T-helper 2 cell (primary cell): ENCODE measurements at regions not wholly inside any gene's neighbourhood (a gene's known extent, or its start where the extent isn't known, plus 50 kb on each side); places are given as distances from the start of the nearest gene placed in this dataset.
A peak's percentile ranks its signal among the peaks of the same experiment; 100 is the strongest.

ENCODE experiments used
- DNase-seq, 5 experiments: peaks; one replicate each; pipeline versions ENCODE4 v3.0.0 to v3.0.0-alpha.2; 2012 to 2022

DNA sequence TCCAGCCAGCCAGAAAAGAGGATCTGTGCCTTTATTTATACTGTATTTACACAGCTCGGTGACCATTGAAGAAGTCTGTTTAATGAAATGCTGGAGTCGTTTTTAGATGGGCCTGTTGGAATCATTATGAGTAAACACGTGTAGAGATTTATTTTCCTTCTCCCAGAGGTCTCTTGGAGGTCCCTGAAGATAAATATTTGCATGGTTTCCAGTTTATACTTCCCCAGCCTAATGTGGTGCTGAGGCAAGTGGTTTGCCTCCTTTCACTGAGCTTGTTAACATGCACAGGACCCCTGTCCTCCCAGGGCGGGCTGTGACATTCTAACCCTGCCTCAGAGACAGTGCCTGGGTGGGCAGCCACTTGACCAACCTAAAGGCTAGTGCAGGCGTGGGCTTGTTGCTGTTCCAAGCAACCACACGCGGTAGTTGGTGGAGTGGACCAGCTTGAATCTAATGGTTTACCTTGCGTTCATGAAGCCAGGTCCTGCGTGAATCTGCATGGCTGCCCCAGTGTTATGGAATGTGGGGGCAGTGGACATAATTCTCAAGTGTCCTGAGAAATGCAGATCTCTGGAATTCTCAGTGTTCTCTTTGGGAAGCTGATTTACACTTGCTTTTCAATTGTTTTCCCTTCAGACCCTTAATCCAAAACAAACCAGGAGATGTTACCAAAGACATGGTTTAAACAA, 130.2 kb upstream of the DLX2 start:
- no peak for DNase-seq

DNA sequence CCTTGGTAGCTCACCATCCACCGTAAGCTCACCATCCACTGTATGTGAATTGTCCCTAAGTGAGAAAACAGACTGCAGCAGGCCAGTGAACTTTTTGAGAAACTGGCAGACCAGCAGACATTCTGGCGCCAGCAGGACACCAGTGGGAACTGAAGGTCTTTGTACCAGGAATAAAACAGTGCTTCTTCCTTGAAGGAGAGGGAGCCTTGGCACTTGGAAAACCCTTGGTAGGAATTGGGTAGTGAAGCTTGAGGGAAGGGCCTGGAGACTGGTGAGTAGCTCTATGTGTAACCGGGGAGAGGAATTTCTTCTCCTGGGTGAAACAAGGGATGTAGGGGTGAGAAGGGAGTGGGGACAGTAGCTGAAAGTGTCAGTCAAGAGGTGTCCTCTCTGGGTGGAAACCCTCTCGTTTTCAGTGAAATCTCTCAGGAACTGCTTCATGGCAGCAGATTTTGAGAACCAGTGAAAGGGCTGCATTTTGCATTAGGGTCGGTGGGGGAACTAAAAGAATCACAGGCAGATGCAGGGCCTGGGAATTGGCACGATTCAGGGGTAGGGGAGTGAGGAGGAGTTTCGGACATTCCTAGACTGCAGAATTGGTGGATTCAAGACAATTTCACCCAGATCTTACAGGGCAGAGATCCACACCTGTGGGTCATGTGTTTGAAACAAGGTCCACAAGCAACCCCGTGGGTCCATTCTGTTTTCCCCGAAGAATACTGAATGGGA, 131.5 kb upstream of the DLX2 start:
- DNase-seq = no peak

DNA sequence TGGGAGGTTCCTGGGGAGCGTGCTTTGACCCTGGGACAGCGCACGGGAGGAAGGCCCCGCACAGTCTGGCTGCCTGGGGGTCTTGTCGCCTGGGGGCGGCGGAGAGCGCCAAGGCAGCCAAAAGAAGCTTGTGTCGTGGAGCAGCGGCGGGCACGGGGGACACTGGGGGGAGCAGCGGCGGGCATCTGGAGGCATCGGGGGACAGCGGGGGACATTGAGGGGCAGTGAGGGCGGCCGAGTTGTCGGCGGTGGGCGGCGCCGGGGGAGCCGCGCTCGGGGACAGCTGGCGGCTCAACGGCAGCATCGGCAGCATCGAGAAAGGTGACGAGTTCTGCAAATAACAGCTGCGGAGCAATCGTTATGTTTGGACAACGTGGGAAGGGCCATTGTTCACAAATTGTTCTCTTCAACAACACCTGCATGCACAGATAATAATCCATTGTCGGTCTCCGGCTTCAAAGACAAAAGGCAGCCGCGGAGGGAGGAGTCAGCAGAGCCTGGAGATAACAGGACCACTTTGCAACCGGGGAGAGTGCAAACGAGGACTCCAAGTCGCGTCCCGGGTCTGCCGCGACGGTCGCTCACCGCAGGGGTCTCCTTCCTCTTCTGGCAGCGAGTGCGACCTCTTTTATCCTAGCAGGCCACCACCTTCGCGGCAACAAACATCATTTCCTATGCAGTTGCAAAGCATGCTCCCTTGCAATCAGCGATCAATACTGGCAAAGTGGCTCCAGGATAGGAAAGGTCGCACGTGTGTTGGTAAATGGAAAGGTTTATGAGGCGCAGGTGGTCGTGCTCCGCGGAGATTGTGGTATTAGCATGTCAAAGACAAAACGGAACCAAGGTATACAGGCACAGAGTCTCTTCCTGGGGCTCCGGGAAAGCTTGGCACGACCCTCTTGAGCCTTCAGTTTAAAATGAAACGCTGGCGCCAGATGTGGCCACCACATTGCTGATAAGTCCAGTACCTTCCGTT, 132.3 kb upstream of the DLX2 start:
- peak in 2 of 5 experiments; percentile 19 to 33 for DNase-seq

DNA sequence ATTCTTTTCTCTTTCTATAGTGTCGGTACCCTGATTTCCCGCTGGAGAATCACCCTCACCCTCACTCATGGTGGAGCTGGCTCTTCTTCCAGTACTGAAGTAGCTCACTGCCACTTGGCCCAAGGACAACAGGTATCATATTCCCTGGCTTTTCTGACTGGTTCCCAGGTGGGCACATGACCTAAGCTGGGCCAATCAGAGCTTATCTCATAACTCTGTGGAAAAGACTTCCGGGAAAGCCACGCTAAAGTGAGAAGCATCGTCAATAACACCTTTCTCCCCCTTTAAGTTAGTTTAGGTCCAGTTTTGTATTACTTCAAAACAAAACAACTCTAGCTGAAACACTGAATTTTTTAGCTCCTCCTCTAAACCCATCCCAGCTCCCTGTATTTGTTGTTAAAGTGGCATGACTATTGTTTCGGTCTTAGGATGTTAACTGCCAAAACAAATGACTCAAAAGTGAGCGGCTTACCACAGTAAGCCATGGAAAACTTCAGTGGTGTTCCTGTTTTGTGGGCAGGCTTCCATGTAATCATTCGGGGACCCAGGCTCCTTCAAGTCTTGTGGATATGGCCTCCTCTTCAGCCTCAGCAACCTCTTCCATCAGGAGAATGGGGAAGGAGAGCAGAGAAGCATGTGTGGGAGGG, 137.4 kb upstream of the DLX2 start:
- DNase-seq = no peak

DNA sequence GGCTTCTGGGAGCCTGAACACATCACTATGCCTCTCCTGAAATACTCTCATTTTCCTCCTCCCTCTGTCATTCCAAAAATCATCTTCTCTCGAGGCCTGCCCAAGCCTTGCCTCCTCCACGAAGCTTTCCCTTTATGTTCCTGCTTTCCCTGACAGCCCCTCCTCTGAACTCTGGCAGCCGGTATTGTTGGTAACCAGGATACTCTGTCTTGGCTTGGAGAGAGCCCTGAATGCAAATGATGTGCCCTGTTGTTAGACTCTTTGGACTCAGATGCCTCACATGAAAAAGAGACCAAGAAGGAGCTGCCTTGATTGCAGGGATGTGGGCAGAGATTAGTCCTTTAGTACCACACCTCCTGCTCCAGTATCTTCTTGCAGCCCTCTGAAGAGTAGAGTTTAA, 138.5 kb upstream of the DLX2 start:
- DNase-seq = no peak

DNA sequence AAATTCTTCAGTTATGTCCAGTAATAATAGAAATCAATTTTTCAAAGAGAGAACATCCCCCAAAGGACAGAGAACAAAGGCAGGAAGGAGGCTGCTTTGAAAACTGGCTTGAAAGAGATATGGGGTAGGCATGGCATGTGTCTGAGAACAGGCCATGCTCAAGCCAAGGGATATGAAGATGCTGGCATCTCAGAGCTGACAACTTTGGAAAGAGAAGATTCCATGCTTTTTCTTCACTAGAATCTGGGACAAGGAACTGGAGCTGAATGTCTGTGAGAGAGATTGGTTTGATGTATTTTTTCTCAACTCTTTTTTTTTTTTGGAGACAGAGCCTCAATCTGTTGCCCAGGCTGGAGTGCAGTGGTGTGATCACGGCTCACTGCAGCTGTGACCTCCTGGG, 139.8 kb upstream of the DLX2 start:
- no peak for DNase-seq

DNA sequence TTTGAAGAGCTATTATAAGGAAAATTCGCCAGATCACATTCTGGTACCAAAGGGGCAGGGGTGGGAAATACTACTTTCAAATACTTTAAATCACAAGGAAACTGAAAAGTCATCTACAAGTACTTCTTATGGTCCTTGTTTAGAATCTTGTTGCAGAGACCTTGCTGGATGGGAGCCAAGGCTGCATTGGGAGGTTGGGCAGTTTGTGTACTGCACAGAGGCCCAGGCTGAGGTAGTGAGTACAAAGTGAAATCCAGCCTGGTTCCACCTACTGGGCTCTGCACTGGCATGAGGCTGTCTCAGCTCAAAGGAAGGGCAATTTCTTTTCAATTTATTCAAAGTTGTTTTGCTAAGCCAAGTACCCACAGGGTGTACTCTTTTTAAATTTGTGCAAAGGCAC, 140.3 kb upstream of the DLX2 start:
- DNase-seq = no peak

DNA sequence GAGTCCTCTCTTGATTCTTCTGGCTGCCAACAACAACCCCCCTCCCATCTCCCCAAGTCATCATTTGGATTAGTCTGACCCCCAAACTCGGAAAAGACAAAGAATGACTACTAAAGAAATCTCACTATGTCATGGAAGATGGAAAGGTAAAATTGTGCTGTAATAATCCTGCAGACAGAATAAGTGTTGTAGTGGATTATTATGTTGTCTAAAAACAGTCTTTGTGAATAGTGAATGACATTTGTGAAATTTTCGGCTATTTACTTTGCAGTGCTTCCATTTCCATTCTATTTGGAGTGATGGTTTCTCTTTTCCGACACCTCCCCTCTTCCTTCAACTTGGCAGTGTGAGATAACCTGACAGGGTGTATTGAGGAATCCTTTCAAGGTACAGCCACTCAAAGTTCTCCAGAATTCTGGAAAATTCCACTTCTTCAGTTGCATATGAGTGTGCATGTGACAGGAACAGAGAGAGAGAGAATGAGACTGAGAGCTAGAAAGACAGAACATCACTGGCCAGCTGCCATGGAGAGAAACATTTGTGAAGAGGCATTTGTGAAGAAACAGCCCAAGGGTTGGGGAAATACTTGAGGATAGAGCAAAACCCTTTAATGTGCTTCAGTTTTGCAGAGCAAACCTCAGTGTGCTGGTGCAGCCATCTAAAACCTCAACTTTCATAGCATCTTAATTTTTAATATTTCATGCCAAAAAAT, 141.9 kb upstream of the DLX2 start:
- DNase-seq = no peak

DNA sequence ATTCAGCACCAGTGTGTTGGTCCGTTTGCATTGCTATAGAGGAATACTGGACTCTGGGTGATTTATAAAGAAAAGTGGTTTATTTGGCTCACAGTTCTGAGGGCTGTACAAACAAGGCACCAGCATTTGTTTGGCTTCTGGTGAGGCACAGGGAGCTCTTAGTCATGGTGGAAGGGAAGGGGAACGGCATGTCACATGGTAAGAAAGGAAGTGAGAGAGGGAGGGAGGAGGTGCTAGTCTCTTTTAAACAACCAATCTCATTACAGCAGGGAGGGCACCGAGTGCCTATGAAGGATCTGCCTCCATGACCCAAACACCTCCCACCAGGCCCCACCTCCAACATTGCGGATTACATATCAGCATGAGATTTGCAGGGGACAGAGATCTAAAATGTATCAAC, 143.9 kb upstream of the DLX2 start:
- no peak for DNase-seq

DNA sequence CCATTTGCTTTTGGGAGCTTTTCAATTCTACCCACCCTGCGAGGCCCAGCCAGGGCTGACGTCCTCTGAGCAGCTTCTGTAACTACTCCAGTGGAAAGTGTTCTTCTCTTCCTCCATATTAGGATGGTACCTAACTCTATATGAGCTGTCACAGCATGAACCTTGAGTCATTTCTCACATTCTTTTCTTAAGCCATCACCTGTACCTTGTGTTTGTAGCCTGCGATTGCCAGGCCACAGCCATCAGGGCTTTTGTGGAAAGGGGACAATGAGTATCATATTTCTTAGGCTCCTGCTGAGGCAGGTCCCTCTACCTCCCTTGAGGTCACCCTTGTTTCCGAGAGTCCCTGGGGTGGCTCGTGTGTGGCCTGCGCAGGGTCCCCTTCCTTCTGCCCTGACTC, 144.5 kb upstream of the DLX2 start:
- no peak for DNase-seq

DNA sequence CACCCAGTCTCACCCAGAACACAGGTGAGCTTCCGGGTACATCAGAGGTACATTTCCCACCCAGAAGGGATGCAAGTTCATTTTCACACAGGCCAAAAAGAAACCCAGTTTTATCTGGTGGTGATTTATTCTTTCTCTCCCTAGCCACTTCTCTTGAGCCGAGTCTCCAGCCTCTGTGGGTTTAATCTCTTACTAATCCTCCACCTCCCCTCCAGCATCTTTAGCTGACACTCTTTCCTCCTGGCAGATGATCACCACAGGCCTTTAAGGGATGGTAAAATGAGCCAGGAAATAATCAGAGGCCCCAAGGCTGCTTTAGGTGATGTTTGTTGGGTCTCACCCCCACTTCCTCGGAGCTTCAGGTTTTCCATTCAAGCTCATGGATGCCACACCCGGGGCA, 145.7 kb upstream of the DLX2 start:
- DNase-seq = no peak

DNA sequence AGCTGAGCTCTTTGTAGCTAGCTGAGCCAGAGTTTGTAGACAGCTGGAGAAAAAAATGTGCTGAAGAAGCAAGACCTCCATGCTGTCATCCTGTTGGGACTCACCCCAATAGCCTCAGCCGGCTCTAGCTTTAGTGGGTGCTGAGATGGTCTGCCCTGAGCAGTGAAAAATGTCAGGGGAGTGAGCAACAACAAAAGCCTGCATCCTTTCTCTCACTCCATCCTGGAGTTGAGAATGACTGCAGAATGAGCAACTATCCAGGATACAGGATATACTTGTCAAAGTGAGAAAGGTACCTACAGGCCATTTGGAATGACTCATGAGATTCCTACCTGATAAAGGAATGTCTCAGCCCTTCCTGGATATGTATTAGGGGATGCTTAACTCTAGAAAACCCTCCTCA, 146.1 kb upstream of the DLX2 start:
- no peak for DNase-seq

DNA sequence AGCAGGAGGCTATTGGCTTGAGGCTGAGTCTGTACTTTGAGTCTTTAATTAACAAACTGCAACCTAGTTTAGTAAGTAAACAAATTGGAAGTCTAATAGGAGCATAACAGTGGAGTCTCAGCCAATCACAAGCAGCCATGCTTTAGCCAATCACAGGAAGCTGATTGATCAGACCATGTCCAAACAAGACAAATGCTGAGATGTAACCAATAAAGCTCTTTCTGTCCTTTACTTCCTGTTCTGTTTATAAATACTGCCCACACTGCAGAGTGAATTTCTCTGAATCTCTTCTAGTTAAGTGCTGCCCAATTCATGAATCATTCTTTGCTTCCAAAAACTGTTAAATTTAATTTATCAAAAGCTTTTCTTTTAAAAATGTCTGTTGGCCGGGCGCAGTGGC, 146.6 kb upstream of the DLX2 start:
- no peak for DNase-seq

DNA sequence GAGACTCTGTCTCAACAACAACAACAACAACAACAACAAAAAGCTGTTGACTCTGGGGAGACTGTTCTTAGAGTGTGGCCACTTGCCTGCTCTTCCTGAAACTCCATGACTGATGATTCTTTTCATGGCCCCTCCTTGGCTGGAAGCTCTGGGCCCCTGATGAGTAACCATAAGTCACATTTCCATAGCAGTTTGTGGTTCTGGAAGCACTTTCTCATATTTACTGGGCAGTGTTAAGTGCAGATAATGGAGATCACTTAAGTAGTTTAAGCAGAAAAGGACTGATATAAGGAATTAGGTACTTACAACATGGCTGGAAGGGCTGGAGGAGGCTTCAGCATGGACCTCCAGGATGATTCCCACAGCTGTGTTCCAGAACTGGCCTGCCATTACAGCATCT, 147.3 kb upstream of the DLX2 start:
- DNase-seq = no peak

DNA sequence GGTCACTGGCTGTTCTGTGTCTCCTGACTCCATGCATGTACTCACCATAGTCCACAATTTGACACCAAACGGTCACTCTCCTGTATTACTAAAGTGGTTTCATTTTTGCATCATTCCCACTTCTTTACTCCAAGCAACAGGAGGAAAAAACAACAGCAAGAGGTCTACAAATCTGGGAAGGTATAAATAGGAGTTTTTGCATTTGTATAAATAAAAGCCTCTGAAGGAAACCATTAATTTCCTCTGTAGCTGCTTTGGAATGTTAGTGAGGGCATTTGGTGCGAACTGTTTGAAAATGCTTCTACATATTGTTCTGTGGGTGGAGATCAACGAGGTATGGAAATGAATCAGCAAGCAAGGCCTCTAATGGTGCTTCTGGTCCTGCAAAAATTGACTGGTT, 148.5 kb upstream of the DLX2 start:
- DNase-seq = no peak

DNA sequence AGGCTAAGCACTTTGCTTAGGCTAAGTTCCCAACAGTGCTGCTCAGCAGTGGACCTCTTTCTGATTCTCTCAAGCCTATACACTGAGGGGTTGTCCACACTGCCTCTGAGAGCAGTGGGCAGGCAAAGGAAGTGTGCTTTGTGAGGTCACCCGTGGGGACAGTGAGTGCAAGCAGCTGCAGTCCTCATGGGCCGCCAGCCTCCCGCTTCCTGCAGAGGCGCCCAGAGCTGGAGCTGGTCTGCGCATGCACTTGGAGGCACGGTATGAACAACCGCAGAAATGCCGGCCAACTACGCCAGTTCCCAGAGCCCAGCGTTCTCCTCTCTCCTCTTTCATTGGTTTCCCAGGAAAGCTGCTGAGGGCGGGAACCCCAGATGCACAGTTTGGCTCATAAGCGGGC, 149.5 kb upstream of the DLX2 start:
- no peak for DNase-seq

DNA sequence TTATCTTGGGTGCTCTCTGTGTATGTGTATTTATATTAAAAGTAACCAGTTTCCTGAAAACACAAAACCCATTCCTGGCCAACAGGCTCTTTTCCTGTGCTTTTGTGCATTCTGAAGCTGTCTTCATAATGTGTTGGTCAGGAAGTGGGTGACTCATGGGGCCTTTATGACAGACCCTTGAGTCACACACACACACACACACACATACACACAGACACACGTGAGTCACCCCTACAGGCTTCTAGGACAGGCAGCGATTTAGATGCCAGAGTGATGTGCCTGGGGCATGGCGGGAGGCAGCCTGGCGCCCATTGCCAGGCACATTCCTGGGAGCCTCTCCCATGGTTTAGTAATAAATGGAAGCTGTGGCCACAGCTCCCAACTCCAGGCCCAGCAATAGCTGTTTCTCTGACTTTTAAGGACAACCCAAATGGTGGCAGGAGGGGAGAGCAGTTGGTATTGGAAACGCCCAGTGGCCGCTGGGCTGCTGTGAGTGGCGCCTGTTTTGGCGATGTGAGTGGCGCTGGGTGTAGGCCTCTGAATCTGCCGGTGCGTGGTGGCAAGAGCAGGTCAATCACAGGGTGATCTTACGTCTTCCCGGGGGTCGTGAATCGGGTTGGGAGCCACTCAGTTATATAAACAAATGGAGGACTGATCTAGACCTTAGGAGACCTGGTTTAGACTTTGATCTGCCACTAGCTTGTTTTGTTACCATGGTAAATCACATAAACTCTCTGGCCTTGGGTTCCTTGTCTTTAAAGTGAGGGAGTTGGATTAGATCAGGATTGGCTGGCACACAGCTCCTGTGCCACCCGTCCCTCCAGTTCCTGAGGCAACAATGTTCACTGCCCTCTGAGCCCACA, 150.7 kb upstream of the DLX2 start:
- peak in 3 of 5 experiments; percentile 19 to 39 (median 33) for DNase-seq

DNA sequence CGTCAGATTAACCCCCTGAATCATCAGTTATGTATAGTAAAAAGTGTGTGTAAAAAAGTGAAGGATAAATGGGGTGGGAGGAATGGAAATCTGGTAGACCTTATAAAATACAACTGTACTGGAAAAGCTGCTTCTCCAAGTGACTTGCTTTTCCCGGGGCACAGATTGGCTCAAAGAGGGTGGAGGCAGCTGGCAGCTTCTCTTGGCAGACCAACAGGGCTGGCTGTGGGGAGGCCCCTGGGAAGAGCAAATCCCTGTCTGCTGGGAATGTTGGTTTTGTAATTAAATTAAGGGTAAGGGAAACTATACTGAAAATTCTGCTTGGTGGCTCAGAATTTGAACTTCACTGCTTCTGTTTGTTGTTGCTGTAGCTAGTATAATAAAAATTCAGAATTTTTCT, 154.2 kb upstream of the DLX2 start:
- DNase-seq = no peak

DNA sequence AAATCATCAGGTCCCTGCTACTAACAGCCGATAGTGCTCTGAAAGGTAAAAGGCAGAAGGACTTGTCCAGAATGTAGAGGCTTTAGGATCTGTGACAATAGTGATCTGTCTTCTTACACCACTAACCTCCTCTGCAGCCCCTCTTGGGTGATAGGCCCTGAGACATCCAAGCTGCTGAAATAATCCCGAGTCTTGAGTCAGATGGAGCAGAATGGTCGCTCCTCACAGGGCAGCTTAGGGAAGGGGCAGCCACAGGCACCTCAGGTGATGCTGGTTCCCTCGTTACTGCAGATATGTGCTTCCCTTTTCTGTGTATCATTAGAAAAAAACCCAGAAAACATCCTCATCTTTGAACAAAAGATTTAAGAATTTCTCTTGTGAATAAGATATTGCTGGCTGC, 157.1 kb upstream of the DLX2 start:
- DNase-seq = no peak

DNA sequence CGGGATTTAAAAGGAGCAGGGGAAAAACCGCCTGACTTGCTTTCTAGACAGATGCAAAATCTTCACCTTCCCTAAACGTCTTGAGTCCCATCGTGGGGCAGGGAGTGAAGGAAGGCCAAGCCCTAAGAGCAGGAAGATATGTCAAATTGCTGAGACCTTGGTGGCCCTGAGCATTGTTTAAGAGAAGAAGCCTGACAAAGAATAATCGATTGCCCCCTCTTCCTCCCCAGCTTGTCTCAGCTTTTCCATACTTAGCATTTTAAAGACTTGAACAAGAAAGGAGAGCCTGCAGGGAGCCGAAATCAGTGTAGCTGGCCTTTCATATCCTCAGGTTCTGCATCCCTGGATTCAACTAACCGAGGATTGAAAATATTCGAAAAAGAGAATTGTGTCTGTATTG, 157.6 kb upstream of the DLX2 start:
- no peak for DNase-seq

DNA sequence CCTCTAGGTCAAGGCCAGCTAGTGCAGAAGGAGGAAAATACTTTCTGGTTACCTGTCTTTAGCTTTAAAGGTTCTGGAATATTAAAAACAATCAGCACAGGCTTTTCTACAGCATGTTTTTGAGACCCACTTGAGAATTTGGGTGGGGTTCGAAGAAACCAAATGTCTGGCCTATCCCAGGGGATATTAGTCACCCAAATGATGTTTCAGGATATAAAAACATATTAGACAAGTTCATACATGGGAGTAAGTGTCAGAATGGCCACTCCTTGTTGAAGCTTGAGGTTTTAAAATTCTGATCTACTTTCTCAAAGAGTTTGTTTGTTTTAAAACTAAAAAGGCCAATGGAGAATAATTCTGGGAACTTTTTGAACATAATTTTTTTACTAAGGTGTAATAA, 158.6 kb upstream of the DLX2 start:
- DNase-seq = no peak
